ENCODE measurements at regions not wholly inside any gene's neighbourhood (a gene's known extent, or its start where the extent isn't known, plus 50 kb on each side); places are given as distances from the start of the nearest gene placed in this dataset.

DNA sequence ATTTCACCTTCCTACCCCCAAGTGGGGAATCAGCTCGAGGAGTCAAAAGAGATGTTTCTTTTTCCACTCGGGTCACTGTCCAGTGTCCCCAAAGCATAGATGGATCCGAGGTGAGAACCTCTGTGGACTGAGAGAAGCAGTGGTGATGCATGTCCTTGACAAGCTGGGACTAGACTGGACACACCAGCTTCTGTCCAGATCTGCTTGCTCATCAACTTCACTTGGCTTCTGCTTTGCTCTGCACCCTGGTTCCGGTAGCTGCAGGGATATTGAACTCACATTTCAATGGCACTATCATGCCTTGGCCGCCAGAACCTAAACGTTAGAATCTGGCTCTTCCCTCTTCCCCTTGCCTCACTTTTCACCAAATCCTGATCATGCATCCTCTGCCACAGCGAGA lies 50.3 kb upstream of the CXCL12 start:
- DNase-seq, result no peak

- DNase-seq, result no peak
Measured at GRCh38 chr10:44436240-44436639, 51.3 kb upstream of the CXCL12 start.

- DNase-seq, result no peak
Measured at GRCh38 chr10:44437840-44438511, 53.1 kb upstream of the CXCL12 start.

- DNase-seq, result no peak
Measured at GRCh38 chr10:44439239-44439957, 54.5 kb upstream of the CXCL12 start.

GRCh38 chr10:44439958-44440244 lies 55.0 kb upstream of the CXCL12 start:
- DNase-seq, result no peak

DNA sequence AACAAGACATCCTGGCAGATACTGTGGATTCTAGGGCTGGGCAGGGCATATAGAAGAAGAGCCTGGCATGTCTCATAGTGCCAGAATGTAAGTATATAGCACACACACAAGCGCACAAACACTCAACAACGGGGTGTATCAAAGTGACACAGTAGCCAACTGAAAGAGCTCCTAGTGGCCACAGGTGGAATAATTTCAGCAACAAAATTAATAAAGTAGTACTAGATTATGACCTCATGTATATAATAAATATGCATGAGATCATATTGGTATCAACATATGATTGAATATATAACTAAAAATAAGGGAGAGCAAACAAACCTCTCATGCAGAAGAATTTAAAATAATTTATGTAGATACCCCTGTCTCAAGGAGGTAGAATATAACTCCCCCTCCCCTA lies 72.4 kb upstream of the CXCL12 start:
- no peak for DNase-seq

- no peak for DNase-seq
Measured at GRCh38 chr10:44458671-44459413, 73.9 kb upstream of the CXCL12 start.

DNA sequence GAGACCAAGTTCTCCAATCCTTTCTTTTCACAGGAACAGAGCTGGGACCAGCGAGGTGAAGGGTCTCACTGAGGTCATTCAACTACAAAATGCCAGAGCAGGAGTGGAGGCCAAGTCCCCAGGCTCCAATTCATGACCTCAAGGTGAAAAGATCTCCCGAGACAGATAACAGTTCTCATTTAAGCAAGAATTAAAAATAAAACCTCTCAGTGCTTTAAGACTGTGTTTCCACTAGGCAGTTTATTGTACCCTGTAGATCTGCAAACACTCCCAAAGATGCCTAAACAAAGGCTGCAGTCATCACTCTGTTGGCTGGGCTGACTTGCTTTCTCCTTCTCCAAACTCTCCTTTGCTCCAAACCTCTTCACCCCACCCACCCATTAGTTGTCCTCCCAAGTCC lies 74.8 kb upstream of the CXCL12 start:
- DNase-seq, result no peak

DNA sequence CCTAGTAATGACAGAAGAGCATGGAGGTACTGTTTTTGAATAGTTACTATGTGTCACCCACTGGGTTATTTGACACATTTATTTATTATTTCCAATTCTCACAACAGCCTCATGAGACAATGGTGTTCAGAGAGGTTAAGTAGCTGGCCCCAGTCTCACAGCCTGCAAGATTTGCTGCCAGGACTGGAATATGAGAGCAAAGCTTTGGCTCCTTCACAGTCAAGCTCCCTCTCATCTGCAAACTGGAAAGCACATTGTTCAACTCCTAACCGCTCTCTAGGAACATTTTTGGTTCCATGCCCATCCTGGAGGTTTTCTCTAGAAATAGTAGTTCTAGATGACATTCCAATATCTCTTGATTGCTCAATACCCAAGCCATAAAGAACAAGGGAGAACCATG lies 75.5 kb upstream of the CXCL12 start:
- DNase-seq, result no peak

DNA sequence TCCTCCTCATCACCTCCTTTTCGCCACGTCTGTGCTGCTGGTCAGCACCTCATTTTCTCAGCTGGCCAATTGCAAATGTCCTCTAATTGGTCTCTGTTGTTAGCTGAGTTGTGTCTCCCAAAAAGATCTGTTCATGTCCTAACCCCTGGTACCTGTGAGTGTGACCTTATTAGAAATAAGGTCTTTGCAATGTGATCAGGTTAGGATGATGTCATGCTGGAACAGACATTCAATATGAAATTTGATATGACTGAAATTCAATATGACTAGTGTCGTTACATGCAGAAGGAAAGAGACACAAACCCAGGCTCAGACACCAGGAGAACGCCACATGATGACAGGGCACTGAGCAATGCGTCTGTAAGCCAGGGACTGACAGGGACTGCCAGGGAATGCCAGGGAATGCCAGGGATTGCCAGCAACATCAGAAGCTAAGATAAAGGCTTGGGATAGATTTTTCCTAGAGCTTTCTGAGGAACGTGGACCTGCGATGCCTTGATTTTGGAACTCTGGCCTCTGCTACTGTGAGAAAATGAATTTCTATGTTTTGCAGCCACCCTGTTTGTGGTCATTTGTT lies 77.5 kb upstream of the CXCL12 start:
- no peak for DNase-seq

DNA sequence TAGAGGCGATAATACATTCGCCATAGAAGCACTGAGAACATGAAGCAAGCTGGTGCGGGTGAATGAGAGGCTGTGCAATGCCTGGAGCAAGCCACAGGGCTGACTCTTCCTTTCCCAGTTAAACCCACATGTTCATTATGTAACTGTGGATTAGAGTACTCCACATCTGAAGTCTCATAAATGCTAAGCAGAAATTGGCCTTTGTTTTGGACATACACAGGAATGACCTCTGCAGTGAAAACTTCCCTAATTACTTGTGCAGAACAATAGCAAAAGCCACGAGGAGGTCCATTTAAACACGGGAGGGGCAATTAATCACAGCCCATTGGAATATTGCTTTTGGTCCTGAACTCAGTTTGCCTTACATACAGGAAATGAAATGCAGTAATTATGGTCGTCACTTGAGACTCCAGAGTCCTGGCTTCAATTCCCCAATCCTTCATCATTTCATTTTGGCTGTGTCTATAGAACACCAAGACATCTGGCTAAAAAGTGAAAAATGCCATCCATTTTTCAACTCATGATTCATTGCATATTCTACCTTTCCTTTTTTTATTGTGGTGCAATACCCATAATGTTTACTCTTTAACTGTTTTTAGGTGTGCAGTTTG lies 78.7 kb upstream of the CXCL12 start:
- no peak for DNase-seq

GRCh38 chr10:44464503-44464902 lies 79.6 kb upstream of the CXCL12 start:
- DNase-seq, result no peak

GRCh38 chr10:44465401-44466115 lies 80.7 kb upstream of the CXCL12 start:
- no peak for DNase-seq

DNA sequence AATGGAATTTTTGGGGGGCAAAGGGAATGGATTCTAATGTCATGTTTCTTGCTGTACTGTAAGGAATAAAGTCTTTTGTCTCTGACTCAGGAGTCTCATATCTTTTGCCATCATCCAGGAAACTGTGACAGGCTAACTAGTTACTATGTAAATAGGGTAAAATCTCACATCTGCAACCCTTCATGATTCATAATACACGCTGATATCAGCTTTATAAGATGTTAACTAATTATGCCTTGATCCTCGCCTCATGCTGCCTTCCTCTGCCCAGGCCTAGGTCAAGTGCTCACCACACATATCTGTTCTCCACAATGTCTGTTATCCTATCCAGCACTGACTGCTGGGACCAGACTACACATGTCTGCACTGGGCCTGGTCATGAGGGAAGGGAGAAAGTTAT lies 81.3 kb upstream of the CXCL12 start:
- DNase-seq, result no peak

- DNase-seq, result no peak
Measured at GRCh38 chr10:44467090-44467489, 82.2 kb upstream of the CXCL12 start.

DNA sequence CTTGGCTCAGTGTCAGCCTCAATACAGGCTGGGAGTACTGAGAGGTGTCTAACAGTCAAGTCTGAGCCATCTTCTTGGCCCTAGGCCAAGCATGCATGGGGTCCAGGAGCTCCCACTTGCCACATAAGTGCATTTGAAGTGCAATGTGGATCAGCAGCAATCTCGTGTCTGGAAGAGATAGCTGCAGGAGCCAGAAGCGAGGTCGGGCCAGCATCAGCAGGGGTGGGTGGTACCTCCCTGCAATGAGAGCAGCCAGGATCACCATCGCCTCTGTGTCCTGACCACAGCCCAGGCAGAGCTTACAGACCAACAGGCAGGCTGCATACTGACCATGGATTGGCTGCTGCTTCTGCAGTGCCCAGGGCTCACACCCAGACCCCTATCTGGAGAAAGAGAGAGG lies 83.0 kb upstream of the CXCL12 start:
- no peak for DNase-seq

GRCh38 chr10:44468525-44468924 lies 83.6 kb upstream of the CXCL12 start:
- DNase-seq, result no peak

GRCh38 chr10:44468965-44469364 lies 84.1 kb upstream of the CXCL12 start:
- no peak for DNase-seq

DNA sequence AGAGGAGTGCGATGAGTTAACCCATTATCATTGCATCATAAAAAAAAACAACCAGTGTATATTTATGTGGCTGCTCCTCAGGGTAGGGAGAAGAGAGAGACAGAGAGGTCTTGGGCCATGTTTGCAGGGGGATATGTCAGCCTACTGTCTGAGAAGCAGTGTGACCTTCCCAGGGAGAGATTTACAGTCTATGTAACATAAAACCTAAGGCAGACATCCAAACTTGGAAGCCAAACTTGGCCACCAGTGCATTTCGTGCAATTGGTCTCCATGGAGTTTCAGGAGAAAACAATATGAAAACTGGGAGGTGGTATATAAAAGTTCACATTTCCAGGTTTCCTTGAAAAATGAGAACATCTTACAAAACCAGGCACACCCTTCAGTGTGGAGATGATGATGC lies 85.9 kb upstream of the CXCL12 start:
- no peak for DNase-seq

GRCh38 chr10:44471410-44471809 lies 86.5 kb upstream of the CXCL12 start:
- DNase-seq, result no peak

GRCh38 chr10:44473146-44473545 lies 88.2 kb upstream of the CXCL12 start:
- DNase-seq, result no peak

DNA sequence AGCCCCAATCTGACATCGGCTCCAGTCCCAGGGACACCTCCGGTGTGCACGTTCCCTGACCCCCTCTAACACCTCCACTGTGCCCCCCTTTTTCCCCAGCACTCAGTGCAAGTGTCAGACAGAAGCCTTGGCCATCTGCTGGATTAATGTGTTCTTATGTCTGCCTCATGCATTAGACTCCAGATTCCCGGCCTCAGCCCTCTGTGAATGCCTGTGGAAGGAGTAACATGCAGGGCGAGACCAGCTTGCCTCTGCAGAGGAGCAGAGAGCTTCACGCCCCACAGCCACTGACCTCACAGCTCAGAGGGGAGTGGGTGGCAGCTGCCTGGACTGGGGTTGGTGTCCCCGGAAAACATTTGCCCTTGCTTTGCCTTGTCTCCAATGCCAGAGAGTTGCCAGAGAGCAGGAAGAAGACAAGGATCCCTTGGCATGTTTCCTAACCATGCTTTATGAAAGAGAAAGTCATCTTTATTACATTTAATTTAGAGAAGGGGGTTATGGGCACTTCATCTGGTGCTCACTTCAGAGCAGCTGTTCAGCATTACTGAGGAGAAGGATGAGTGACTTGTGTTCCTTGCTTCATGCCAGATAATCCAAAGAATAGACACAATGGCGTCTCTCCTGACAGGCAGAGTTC lies 91.6 kb upstream of the CXCL12 start:
- DNase-seq, result no peak

All from 8988T (cell line).